ENCODE measurements at regions not wholly inside any gene's neighbourhood (a gene's known extent, or its start where the extent isn't known, plus 50 kb on each side); places are given as distances from the start of the nearest gene placed in this dataset.
"Not testable (repeated sequence)": the region's sequence is repeated elsewhere in the genome, so short reads cannot be mapped to it uniquely, and the experiment has no call there.

DNA sequence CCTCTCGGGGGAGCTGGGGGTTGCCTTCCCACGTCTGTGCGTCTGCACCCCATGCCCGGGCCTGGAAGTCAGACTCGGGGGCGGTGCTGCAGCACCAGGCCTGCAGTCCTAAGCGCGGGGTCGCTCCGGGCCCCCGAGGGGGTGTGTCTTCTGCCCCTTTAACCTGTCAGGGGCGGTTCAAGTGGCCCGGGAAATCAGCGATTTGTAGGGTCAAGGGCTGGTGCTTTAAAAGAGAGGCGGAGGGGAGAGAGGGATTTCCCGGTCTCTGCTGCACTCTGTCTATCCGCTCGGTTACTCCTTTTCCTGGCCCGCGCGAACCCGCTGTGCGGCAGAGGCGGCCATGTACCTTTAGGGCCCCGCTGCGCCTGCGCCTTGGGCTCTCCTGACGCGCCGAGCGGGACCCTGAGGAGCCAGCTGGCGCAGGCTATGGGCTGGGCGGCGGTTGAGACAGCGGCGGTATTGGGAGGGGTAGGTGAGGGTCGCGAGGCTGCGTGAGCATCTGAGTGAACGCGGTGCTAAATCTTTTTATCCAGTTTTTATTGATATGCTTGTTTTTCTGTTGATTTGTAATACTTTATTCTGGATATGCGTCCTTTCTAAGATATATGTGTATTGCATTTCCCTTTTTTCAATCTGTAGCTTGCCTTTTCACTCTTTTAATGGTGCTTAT is 243.5 kb upstream of the NOTCH2NLA start:
- TF ChIP-seq, protein P1, sequence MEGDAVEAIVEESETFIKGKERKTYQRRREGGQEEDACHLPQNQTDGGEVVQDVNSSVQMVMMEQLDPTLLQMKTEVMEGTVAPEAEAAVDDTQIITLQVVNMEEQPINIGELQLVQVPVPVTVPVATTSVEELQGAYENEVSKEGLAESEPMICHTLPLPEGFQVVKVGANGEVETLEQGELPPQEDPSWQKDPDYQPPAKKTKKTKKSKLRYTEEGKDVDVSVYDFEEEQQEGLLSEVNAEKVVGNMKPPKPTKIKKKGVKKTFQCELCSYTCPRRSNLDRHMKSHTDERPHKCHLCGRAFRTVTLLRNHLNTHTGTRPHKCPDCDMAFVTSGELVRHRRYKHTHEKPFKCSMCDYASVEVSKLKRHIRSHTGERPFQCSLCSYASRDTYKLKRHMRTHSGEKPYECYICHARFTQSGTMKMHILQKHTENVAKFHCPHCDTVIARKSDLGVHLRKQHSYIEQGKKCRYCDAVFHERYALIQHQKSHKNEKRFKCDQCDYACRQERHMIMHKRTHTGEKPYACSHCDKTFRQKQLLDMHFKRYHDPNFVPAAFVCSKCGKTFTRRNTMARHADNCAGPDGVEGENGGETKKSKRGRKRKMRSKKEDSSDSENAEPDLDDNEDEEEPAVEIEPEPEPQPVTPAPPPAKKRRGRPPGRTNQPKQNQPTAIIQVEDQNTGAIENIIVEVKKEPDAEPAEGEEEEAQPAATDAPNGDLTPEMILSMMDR (IDR thresholded peaks at IDR 0.05; ENCODE audit: low read depth, low read length), result not testable (repeated sequence)
- TF ChIP-seq POLR2A (IDR thresholded peaks at IDR 0.05; ENCODE audit: extremely low read depth, insufficient read length), result not testable (repeated sequence)
